Neural progenitor cell (in vitro differentiated cells): ENCODE measurements at regions not wholly inside any gene's neighbourhood (a gene's known extent, or its start where the extent isn't known, plus 50 kb on each side); places are given as distances from the start of the nearest gene placed in this dataset.

Experiments
- DNase-seq: peaks from one replicate; pipeline ENCODE4 v3.0.0-alpha.2; 2016; ENCODE audit warnings: low spot score
- H2AFZ ChIP-seq: fragments of 200-600 bp; sonication (generic); replicated peaks from 2 replicates; pipeline ENCODE4 v1.6.1; 2016; ENCODE audit warnings: antibody characterized with exemption
- H3F3A ChIP-seq: fragments of 200-600 bp; sonication (generic); 2 replicates; pipeline ENCODE4 v1.6.1; 2016; ENCODE audit warnings: antibody characterized with exemption, low read depth
- H3K27ac ChIP-seq: fragments of 200-600 bp; sonication (generic); 2 replicates; pipeline ENCODE4 v1.5.1; 2016; ENCODE audit warnings: mild to moderate bottlenecking
- H3K27me3 ChIP-seq: fragments of 200-600 bp; sonication (generic); 2 replicates; pipeline ENCODE4 v1.6.1; 2016; ENCODE audit warnings: mild to moderate bottlenecking, moderate library complexity
- H3K36me3 ChIP-seq: fragments of 200-600 bp; sonication (generic); 2 replicates; pipeline ENCODE4 v1.5.1; 2016
- H3K4me1 ChIP-seq: fragments of 200-600 bp; sonication (generic); 2 replicates; pipeline ENCODE4 v1.6.1; 2016; ENCODE audit warnings: mixed run types
- H3K4me2 ChIP-seq: fragments of 200-600 bp; sonication (generic); 2 replicates; pipeline ENCODE4 v1.6.1; 2016
- H3K4me3 ChIP-seq: fragments of 200-600 bp; sonication (generic); 2 replicates; pipeline ENCODE4 v1.5.1; 2016
- H3K79me2 ChIP-seq: fragments of 200-600 bp; sonication (generic); 2 replicates; pipeline ENCODE4 v1.6.1; 2016; ENCODE audit warnings: low read depth
- H3K9ac ChIP-seq: fragments of 200-600 bp; sonication (generic); 2 replicates; pipeline ENCODE4 v1.6.1; 2016
- H3K9me3 ChIP-seq: fragments of 200-600 bp; sonication (generic); 2 replicates; pipeline ENCODE4 v1.5.1; 2016; ENCODE audit warnings: low read depth
- H4K20me1 ChIP-seq: fragments of 200-600 bp; sonication (generic); 2 replicates; pipeline ENCODE4 v1.6.1; 2016; ENCODE audit warnings: low read depth
- H3K27ac Mint-ChIP-seq: 3 replicates; pipeline ENCODE4 v1.8.0; 2021; ENCODE audit warnings: mixed read lengths
- H3K27me3 Mint-ChIP-seq: 2 replicates; pipeline ENCODE4 v1.8.0; 2022; ENCODE audit warnings: low read depth, mild to moderate bottlenecking, inconsistent platforms, moderate library complexity, mixed read lengths; ENCODE audit not compliant: insufficient read depth
- H3K36me3 Mint-ChIP-seq: 3 replicates; pipeline ENCODE4 v1.8.0; 2021; ENCODE audit warnings: mixed read lengths
- H3K4me1 Mint-ChIP-seq: 3 replicates; pipeline ENCODE4 v1.8.0; 2021; ENCODE audit warnings: mixed read lengths
- H3K4me3 Mint-ChIP-seq: 3 replicates; pipeline ENCODE4 v1.8.0; 2021; ENCODE audit warnings: mild to moderate bottlenecking, moderate library complexity, mixed read lengths
- H3K9me3 Mint-ChIP-seq: 3 replicates; pipeline ENCODE4 v1.8.0; 2020; ENCODE audit warnings: mixed read lengths
- EZH2 ChIP-seq: fragments of 200-600 bp; sonication (generic); IDR thresholded peaks from 2 replicates; pipeline ENCODE4 v1.6.1; 2017; ENCODE audit warnings: antibody characterized with exemption, mild to moderate bottlenecking, moderate library complexity
- EZH2phosphoT487 ChIP-seq: fragments of 200-600 bp; sonication (generic); IDR thresholded peaks from 2 replicates; pipeline ENCODE4 v1.6.1; 2017; ENCODE audit warnings: antibody characterized with exemption
- TF ChIP-seq, protein P1 (sequence below): fragments of 200-600 bp; sonication (generic); IDR thresholded peaks from 2 replicates; pipeline ENCODE4 v1.5.1; 2017; ENCODE audit warnings: antibody characterized with exemption, mild to moderate bottlenecking

DNA sequence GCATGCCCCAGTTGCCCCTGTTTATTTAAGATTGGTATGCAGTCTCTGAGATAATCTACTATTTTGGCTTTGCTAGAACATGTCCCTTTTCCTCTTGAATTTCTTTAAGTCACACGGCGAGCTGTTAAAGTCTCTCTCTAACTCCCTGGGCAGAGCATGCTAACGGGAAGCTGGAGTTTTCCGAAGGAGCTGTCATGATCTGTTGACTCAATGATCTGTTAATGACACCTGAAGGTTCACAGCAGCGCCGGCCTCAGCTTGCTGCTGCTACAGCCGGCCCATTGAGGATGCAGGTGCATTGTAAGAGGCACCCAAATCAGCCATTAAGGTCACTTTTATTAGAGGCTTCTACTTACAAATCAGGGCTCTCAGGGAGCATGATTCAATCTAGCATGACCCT lies 1203.4 kb downstream of the MAT2B start:
- DNase-seq: peak; percentile 26
- TF ChIP-seq EZH2: no peak
- no peak for TF ChIP-seq EZH2phosphoT487
- TF ChIP-seq, protein P1, sequence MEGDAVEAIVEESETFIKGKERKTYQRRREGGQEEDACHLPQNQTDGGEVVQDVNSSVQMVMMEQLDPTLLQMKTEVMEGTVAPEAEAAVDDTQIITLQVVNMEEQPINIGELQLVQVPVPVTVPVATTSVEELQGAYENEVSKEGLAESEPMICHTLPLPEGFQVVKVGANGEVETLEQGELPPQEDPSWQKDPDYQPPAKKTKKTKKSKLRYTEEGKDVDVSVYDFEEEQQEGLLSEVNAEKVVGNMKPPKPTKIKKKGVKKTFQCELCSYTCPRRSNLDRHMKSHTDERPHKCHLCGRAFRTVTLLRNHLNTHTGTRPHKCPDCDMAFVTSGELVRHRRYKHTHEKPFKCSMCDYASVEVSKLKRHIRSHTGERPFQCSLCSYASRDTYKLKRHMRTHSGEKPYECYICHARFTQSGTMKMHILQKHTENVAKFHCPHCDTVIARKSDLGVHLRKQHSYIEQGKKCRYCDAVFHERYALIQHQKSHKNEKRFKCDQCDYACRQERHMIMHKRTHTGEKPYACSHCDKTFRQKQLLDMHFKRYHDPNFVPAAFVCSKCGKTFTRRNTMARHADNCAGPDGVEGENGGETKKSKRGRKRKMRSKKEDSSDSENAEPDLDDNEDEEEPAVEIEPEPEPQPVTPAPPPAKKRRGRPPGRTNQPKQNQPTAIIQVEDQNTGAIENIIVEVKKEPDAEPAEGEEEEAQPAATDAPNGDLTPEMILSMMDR: no peak

DNA sequence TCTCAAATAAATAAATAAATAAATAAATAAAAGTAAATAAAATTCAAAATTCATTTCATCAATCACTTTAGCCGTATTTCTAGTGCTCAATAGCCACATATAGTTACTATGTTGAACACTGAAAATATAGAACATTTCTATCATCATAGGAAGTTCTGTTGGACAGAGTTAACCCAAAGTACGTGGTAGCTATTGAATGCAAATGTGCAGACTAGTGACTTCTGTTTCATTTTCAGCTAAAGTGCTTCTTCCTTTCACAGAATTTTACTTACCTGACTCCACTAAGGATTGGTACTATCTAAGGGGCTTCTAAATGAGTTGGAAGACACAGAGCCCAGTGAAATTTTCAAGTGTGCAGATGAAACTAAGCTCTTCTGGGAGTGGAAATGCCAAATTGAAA lies 1208.3 kb downstream of the MAT2B start:
- Histone ChIP-seq H3K9me3 (no peaks in the 10 kb centered on the region), H3K27ac (no peak overlapping the region), H3K4me3 (no peak overlapping the region), H3K9ac (no peak overlapping the region), H3K36me3 (no peaks in the 10 kb centered on the region), H3K79me2 (no peaks in the 10 kb centered on the region), H3F3A (no peaks in the 10 kb centered on the region), H3K4me2 (no peak overlapping the region), H2AFZ (no peak overlapping the region), H3K4me1 (no peaks in the 10 kb centered on the region), H4K20me1 (no peaks in the 10 kb centered on the region), H3K27me3 (no peaks in the 10 kb centered on the region)
- Mint-ChIP-seq H3K27ac (no peak overlapping the region), H3K4me1 (no peaks in the 10 kb centered on the region), H3K9me3 (no peaks in the 10 kb centered on the region), H3K4me3 (no peak overlapping the region), H3K36me3 (no peaks in the 10 kb centered on the region), H3K27me3 (no peaks in the 10 kb centered on the region)
- no peak for DNase-seq
- TF ChIP-seq, protein P1: no peak
- no peak for TF ChIP-seq EZH2phosphoT487
- TF ChIP-seq EZH2: no peak

More for the DNA sequence above, 1203.4 kb downstream of the MAT2B start:
- Mint-ChIP-seq H3K9me3 (peaks cover 2% of the 10 kb centered on the region), H3K27me3 (no peaks in the 10 kb centered on the region), H3K27ac (no peak overlapping the region), H3K4me3 (no peak overlapping the region), H3K36me3 (no peaks in the 10 kb centered on the region), H3K4me1 (no peaks in the 10 kb centered on the region)
- Histone ChIP-seq H2AFZ (no peak overlapping the region), H3F3A (no peaks in the 10 kb centered on the region), H3K4me2 (no peak overlapping the region), H4K20me1 (no peaks in the 10 kb centered on the region), H3K27me3 (no peaks in the 10 kb centered on the region), H3K4me3 (no peak overlapping the region), H3K36me3 (no peaks in the 10 kb centered on the region), H3K9me3 (no peaks in the 10 kb centered on the region), H3K79me2 (no peaks in the 10 kb centered on the region), H3K9ac (no peak overlapping the region), H3K27ac (no peak overlapping the region), H3K4me1 (no peaks in the 10 kb centered on the region)

- H3K4me3 Mint-ChIP-seq: no peak overlapping the region
- H3K36me3 ChIP-seq: no peaks in the 10 kb centered on the region
- H4K20me1 ChIP-seq: no peaks in the 10 kb centered on the region
- no peak overlapping the region for H3K4me2 ChIP-seq
- no peak overlapping the region for H3K27ac Mint-ChIP-seq
- no peak for DNase-seq
- H3K27me3 ChIP-seq: no peaks in the 10 kb centered on the region
- no peaks in the 10 kb centered on the region for H3F3A ChIP-seq
- no peaks in the 10 kb centered on the region for H3K4me1 ChIP-seq
- H3K36me3 Mint-ChIP-seq: no peaks in the 10 kb centered on the region
- H2AFZ ChIP-seq: no peak overlapping the region
- H3K4me1 Mint-ChIP-seq: no peaks in the 10 kb centered on the region
- H3K9ac ChIP-seq: no peak overlapping the region
- no peak overlapping the region for H3K27ac ChIP-seq
- H3K79me2 ChIP-seq: no peaks in the 10 kb centered on the region
- H3K9me3 ChIP-seq: no peaks in the 10 kb centered on the region
- H3K9me3 Mint-ChIP-seq: peaks cover 2% of the 10 kb centered on the region
- H3K4me3 ChIP-seq: no peak overlapping the region
- TF ChIP-seq, protein P1: no peak
- TF ChIP-seq EZH2: no peak
- TF ChIP-seq EZH2phosphoT487: no peak
- H3K27me3 Mint-ChIP-seq: peaks cover 2% of the 10 kb centered on the region
Measured at GRCh38 chr5:164721116-164721515, 1215.7 kb downstream of the MAT2B start.

- no peak overlapping the region for H3K4me3 Mint-ChIP-seq
Measured at GRCh38 chr5:164721656-164722055, 1216.2 kb downstream of the MAT2B start.

More at GRCh38 chr5:164721656-164722055, 1216.2 kb downstream of the MAT2B start:
- H3K27ac Mint-ChIP-seq: no peak overlapping the region
- no peaks in the 10 kb centered on the region for H3K4me1 Mint-ChIP-seq
- Histone ChIP-seq H3K9me3 (no peaks in the 10 kb centered on the region), H4K20me1 (no peaks in the 10 kb centered on the region), H3K27me3 (no peaks in the 10 kb centered on the region), H3F3A (no peaks in the 10 kb centered on the region), H3K4me1 (no peaks in the 10 kb centered on the region), H3K4me2 (no peak overlapping the region), H3K36me3 (no peaks in the 10 kb centered on the region), H3K4me3 (no peak overlapping the region), H2AFZ (no peak overlapping the region), H3K9ac (no peak overlapping the region), H3K27ac (no peak overlapping the region), H3K79me2 (no peaks in the 10 kb centered on the region)
- no peaks in the 10 kb centered on the region for H3K36me3 Mint-ChIP-seq
- DNase-seq: no peak
- H3K9me3 Mint-ChIP-seq: peaks cover 2% of the 10 kb centered on the region
- peaks cover 2% of the 10 kb centered on the region for H3K27me3 Mint-ChIP-seq
- TF ChIP-seq EZH2phosphoT487 (no peak), EZH2 (no peak)
- TF ChIP-seq, protein P1: no peak
